ENCODE measurements at regions not wholly inside any gene's neighbourhood (a gene's known extent, or its start where the extent isn't known, plus 50 kb on each side); places are given as distances from the start of the nearest gene placed in this dataset.

DNA sequence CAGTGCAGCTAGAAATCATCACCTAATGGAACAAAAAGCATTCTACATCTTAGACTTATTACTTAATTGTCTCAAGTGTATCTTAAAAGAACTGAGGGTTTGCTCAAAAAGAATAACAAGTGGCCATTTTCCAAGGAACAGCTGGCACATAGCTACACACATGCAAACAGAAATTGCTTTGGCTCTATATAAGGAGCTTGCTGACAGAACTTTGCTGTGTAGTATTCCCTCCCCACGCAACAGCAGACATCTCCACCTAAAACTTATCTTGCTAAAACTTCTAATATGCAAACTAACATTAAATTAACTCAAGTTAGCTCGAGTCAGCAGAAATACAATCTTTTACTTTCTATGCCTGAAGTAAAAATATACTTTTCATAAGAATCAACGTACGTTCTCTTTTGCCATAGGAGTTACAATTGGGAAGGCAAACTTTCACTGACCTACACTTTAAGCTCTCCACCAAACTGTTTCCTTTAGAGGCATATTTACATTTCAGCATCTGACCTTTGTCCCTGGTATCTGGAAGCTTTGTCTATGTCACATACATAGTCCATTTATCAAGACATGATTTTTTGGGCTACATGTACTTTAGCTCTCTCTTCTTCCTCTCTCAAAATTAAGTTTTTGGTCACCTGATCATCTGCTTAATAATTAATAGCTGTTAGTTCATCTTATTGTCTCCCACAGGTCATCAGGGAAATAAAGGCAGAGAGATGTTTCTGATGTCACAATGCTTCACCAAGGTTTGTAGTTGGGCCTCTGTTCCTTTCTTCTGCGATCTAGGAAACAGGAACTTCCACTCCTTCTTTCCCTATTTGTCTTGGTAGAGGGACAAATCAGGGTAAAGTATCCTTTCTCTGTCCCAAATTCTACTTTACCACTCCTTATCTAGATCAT lies 163.4 kb upstream of the AGTR1 start (continued):
- no peak for TF ChIP-seq CHD1 (IDR thresholded peaks at IDR 0.05; ENCODE audit: low read depth, low read length)
- no peak for TF ChIP-seq ESRRA (IDR thresholded peaks at IDR 0.05; ENCODE audit: low read length)
- TF ChIP-seq ASH2L (IDR thresholded peaks at IDR 0.05; ENCODE audit: borderline replicate concordance, low read depth) = no peak
- no peak for TF ChIP-seq CREM (IDR thresholded peaks at IDR 0.05; ENCODE audit: low read depth)

DNA sequence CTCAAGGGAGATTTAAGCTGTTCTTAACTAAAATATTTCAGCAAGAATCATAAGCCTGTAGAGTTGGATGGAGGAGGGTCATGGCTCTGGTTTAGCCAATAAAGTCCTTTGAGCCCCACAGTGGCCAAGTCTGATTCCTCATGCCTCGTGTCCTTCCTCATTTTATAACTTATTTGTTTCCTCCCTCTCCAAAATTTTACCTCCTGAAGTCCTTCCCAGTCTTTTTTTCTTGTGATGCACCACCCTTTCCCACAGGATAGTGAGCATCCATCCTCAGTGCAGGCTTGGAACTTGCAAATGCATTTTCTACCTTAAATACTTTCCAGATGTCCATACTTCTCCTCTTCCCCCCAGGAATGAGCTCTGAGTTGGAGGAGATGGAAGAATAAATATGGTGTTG lies 162.7 kb upstream of the AGTR1 start:
- Histone ChIP-seq H3K9me3 (replicated peaks; ENCODE audit: control insufficient read depth, insufficient read depth, low read length) (no peaks in the 10 kb centered on the region), H3K79me2 (ENCODE audit: control insufficient read depth, insufficient read depth, low read length) (no peaks in the 10 kb centered on the region), H3K4me3 (no peak overlapping the region), H2AFZ (ENCODE audit: control insufficient read depth, low read depth, low read length) (no peak overlapping the region), H3K36me3 (ENCODE audit: control insufficient read depth in 2 of 2, insufficient read depth in 2 of 2, low read length in 1 of 2) (no peaks in the 10 kb centered on the region), H3K27me3 (replicated peaks in 1 of 2; ENCODE audit: control insufficient read depth in 2 of 2, insufficient read depth in 2 of 2, low read length in 1 of 2) (no peaks in the 10 kb centered on the region), H3K9ac (ENCODE audit: control insufficient read depth, insufficient read depth, low read length) (no peak overlapping the region), H4K20me1 (ENCODE audit: control insufficient read depth, insufficient read depth) (no peaks in the 10 kb centered on the region), H3K4me2 (ENCODE audit: control insufficient read depth, insufficient read depth) (no peak overlapping the region), H3K4me1 (ENCODE audit: control insufficient read depth, insufficient read depth, low read length) (no peaks in the 10 kb centered on the region), H3K27ac (ENCODE audit: control insufficient read depth, insufficient read depth) (no peak overlapping the region)
- RAD21 ChIA-PET (ENCODE audit: unreplicated experiment) = no interaction called here
- in situ Hi-C loops (cut with MboI) (no loop called here), intact Hi-C loops (cut with micrococcal nuclease; ENCODE audit: unreplicated experiment) (no loop called here)
- CTCF ChIA-PET = no interaction called here
- WGBS (ENCODE audit: insufficient coverage, insufficient replicate concordance, low lambda C conversion rate, missing lambda C conversion rate) = 0% methylated on average over 1 of the region's 1 CpG
- SMC1A ChIA-PET (ENCODE audit: uncharacterized antibody, unreplicated experiment) = interaction anchor here (0.6 kb wide), 1 partner anchor 75 kb away, joined by 3 read pairs; no protein-coding TSS in a partner anchor
- BruUV-seq (replicated peaks) = no TSS peak
- FAIRE-seq (no peak), DNase-seq (ENCODE audit: low read depth, low spot score) (no peak), ATAC-seq (no peak)
- no peak for TF ChIP-seq NR2C2 (IDR thresholded peaks at IDR 0.05; ENCODE audit: borderline replicate concordance, control insufficient read depth, insufficient read length, low read depth)
- TF ChIP-seq SMC3 (IDR thresholded peaks at IDR 0.05; ENCODE audit: borderline replicate concordance, low read length) = no peak
- no peak for TF ChIP-seq NRF1 (conservative IDR thresholded peaks at IDR 0.05; ENCODE audit: low read depth, low read length)
- TF ChIP-seq POLR2A (IDR thresholded peaks at IDR 0.05; ENCODE audit: low read depth, low read length) = no peak
- no peak for TF ChIP-seq WRNIP1 (IDR thresholded peaks at IDR 0.05; ENCODE audit: borderline replicate concordance, low read depth, low read length)
- no peak for TF ChIP-seq EZH2 (IDR thresholded peaks at IDR 0.05; ENCODE audit: borderline replicate concordance, control insufficient read depth, low read depth, low read length)
- TF ChIP-seq PAX5 (IDR thresholded peaks at IDR 0.05; ENCODE audit: borderline replicate concordance, low read depth, low read length) = no peak
- no peak for TF ChIP-seq FOS (IDR thresholded peaks at IDR 0.05; ENCODE audit: borderline replicate concordance, extremely low read depth, insufficient read length)
- POLR2A ChIA-PET = no interaction called here
